ENCODE measurements at regions not wholly inside any gene's neighbourhood (a gene's known extent, or its start where the extent isn't known, plus 50 kb on each side); places are given as distances from the start of the nearest gene placed in this dataset.

GRCh38 chr5:97657239-97657638 is 474.2 kb upstream of the RIOK2 start:
- Histone ChIP-seq H3K36me3 (ENCODE audit: low read depth) (no peaks in the 10 kb centered on the region), H3K4me1 (ENCODE audit: low read depth) (no peaks in the 10 kb centered on the region), H3K4me3 (no peak overlapping the region), H3K9me3 (no peaks in the 10 kb centered on the region)
- intact Hi-C loops (cut with DNase I, micrococcal nuclease): no loop called here
- no peak for ATAC-seq
- DNase-seq: no peak
- no peak for TF ChIP-seq CTCF (IDR thresholded peaks at IDR 0.05)

DNA sequence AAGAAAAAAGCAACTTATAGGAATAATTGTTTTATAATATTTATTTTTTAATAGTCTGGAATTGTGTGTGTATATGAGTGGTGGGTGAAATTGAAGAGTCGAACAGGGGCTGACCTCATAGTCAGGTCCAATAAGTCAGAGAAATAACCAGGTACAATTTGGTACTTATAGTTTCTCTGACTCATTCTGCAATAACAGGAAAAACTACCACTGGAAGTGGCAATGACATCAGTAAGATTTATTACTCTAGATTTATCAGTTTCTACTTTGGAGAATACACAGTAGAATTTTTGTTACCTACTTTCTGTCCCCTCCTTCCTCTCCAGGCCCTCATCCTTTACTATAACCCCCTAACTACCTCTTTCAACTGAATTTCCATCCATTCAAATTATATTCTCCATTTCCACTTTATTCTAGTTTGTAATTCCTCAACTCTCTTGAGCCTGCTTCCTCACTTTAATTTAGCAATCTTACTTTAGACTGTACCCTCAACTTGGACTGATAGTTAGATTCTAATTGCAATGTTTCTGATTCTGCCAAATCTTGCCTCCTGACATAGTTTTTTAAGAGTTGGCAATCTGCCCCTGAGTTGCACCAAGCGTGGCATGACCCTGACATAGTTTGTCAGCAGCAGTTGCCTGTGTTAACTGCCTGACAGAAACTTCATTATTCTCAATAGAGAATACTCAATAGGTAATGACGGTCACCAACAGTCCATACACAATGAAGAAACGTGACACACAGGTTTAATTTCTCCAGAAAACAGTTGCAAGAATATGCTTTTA is 475.3 kb upstream of the RIOK2 start:
- TF ChIP-seq CTCF (IDR thresholded peaks at IDR 0.05): no peak
- Histone ChIP-seq H3K4me1 (ENCODE audit: low read depth) (no peaks in the 10 kb centered on the region), H3K36me3 (ENCODE audit: low read depth) (no peaks in the 10 kb centered on the region), H3K9me3 (no peaks in the 10 kb centered on the region), H3K4me3 (no peak overlapping the region)
- intact Hi-C loops (cut with DNase I, micrococcal nuclease): no loop called here
- no peak for DNase-seq
- ATAC-seq: no peak

DNA sequence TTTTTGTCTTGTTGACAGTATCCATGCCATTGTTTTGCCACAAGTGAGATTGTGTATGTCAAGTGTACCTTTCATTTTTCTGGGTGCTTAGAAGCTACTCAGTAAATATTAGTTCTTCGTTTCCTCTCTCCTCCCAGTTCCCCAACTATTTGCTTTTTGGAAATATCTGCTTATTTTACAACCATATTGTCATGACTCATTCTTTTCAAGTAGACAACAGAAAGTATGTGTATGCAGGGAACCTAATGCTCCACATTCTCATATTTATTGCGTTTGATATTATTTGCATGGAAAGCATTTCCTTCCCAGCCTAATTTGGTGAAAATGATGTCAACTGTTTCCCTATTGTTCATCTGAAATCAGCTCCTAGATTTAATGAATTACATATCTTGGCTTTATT is 483.7 kb upstream of the RIOK2 start:
- ATAC-seq: no peak
- intact Hi-C loops (cut with DNase I, micrococcal nuclease): no loop called here

GRCh38 chr5:97670447-97670846 is 487.4 kb upstream of the RIOK2 start:
- ATAC-seq (no peak), DNase-seq (no peak)
- Histone ChIP-seq H3K4me3 (no peak overlapping the region), H3K4me1 (ENCODE audit: low read depth) (no peaks in the 10 kb centered on the region), H3K9me3 (no peaks in the 10 kb centered on the region), H3K36me3 (ENCODE audit: low read depth) (no peaks in the 10 kb centered on the region)
- no peak for TF ChIP-seq CTCF (IDR thresholded peaks at IDR 0.05)
- intact Hi-C loops (cut with DNase I, micrococcal nuclease): no loop called here

More for the DNA sequence above, 483.7 kb upstream of the RIOK2 start:
- no peaks in the 10 kb centered on the region for H3K9me3 ChIP-seq
- no peaks in the 10 kb centered on the region for H3K4me1 ChIP-seq (ENCODE audit: low read depth)
- H3K36me3 ChIP-seq (ENCODE audit: low read depth): no peaks in the 10 kb centered on the region
- TF ChIP-seq CTCF (IDR thresholded peaks at IDR 0.05): no peak
- H3K4me3 ChIP-seq: no peak overlapping the region
- DNase-seq: no peak

DNA sequence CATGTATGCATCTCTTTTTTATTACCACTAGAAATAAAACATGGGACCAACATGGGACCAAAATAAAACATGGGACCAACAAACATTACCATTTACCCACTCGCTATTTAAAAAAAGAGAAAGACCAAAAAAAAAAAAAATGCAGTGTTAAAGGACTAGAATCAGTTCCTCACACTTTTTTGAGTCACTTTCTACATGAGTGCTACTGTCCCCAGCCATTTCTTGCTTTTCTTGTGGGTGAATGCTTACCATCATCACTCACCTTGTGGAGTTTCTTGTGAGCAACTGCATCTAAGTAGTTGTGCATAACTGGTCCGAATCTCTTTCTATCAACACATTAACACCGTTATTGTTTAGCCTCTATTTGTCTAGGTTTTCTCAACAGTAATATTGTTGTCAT is 493.6 kb upstream of the RIOK2 start:
- Histone ChIP-seq H3K4me3 (no peak overlapping the region), H3K4me1 (ENCODE audit: low read depth) (no peaks in the 10 kb centered on the region), H3K36me3 (ENCODE audit: low read depth) (no peaks in the 10 kb centered on the region), H3K9me3 (no peaks in the 10 kb centered on the region)
- ATAC-seq (no peak), DNase-seq (no peak)
- TF ChIP-seq CTCF (IDR thresholded peaks at IDR 0.05): no peak
- intact Hi-C loops (cut with DNase I, micrococcal nuclease): no loop called here

- intact Hi-C loops (cut with DNase I, micrococcal nuclease): no loop called here
- H3K36me3 ChIP-seq (ENCODE audit: low read depth): no peaks in the 10 kb centered on the region
- no peaks in the 10 kb centered on the region for H3K4me1 ChIP-seq (ENCODE audit: low read depth)
- no peak for ATAC-seq
- TF ChIP-seq CTCF (IDR thresholded peaks at IDR 0.05): no peak
- no peak for DNase-seq
- H3K9me3 ChIP-seq: no peaks in the 10 kb centered on the region
- H3K4me3 ChIP-seq: no peak overlapping the region
These were observed 511.0 kb upstream of the RIOK2 start for GRCh38 chr5:97694091-97694490.
